GM23338 (cell line): ENCODE measurements at regions not wholly inside any gene's neighbourhood (a gene's known extent, or its start where the extent isn't known, plus 50 kb on each side); places are given as distances from the start of the nearest gene placed in this dataset.

ENCODE experiments used
- CREB1 ChIP-seq: fragments of 250-450 bp; sonication (Bioruptor Pico); IDR thresholded peaks from 2 replicates; pipeline ENCODE4 v1.5.0; 2020; ENCODE audit warnings: low read depth, mild to moderate bottlenecking, moderate library complexity
- JUNB ChIP-seq: IDR thresholded peaks from one replicate; pipeline ENCODE4 v1.6.1; 2016; ENCODE audit warnings: antibody characterized with exemption; ENCODE audit not compliant: unreplicated experiment
- POLR2AphosphoS5 ChIP-seq: IDR thresholded peaks from 2 replicates; pipeline ENCODE4 v1.6.1; 2016; ENCODE audit warnings: antibody characterized with exemption, low read depth
- TF ChIP-seq, protein P1 (sequence below), 2 experiments: fragments of 200-600 bp in 1 of 2; sonication (generic) in 1 of 2; conservative IDR thresholded peaks; 2 replicates each; pipeline versions ENCODE4 v1.5.1 to v1.6.1; 2016 to 2017; ENCODE audit warnings: antibody characterized with exemption in 2 of 2, low read depth in 2 of 2, mild to moderate bottlenecking in 2 of 2, moderate library complexity in 1 of 2

DNA sequence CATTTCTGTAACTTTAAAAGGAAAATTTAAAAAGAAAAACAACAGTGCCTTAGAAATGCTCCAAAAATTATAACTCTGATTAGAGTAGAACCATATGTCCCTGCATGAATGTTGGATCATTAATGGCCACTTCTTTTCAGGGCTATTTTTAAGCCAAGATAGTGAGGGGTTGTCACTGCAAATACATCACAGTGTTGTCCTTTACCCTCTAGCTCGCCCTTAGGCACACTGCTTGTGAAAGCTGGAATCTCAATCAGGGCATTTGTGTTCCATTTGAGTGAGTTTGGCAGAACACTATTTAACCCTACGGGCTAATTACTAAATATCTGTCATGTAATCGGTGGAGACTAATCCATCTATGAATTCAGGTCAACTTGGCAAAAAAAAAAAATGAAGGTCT is 212.2 kb downstream of the NHLRC3 start:
- TF ChIP-seq POLR2AphosphoS5 = no peak
- TF ChIP-seq, protein P1, sequence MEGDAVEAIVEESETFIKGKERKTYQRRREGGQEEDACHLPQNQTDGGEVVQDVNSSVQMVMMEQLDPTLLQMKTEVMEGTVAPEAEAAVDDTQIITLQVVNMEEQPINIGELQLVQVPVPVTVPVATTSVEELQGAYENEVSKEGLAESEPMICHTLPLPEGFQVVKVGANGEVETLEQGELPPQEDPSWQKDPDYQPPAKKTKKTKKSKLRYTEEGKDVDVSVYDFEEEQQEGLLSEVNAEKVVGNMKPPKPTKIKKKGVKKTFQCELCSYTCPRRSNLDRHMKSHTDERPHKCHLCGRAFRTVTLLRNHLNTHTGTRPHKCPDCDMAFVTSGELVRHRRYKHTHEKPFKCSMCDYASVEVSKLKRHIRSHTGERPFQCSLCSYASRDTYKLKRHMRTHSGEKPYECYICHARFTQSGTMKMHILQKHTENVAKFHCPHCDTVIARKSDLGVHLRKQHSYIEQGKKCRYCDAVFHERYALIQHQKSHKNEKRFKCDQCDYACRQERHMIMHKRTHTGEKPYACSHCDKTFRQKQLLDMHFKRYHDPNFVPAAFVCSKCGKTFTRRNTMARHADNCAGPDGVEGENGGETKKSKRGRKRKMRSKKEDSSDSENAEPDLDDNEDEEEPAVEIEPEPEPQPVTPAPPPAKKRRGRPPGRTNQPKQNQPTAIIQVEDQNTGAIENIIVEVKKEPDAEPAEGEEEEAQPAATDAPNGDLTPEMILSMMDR (conservative IDR thresholded peaks at IDR 0.05; ENCODE audit: low read depth in 2 of 2) = no peak
- no peak for TF ChIP-seq CREB1
- TF ChIP-seq JUNB = no peak
